Endothelial cell of umbilical vein (primary cell): ENCODE measurements at regions not wholly inside any gene's neighbourhood (a gene's known extent, or its start where the extent isn't known, plus 50 kb on each side); places are given as distances from the start of the nearest gene placed in this dataset.

Source experiments
- BruUV-seq: library from RNA; stranded (reverse); fragments of 400-500 nt; replicated peaks from 2 replicates; lab custom pipeline; 2021; lab: Mats Ljungman, UMichigan
- CTCF ChIA-PET: fragments of 300-600, 350-600 bp; sonication (Branson Sonifier 250); formaldehyde crosslinking; loops from one replicate; lab custom pipeline; 2021; ENCODE audit warnings: antibody characterized with exemption, inconsistent platforms; lab: Charles Lee
- POLR2A ChIA-PET: fragments of 300-600, 350-600 bp; sonication (Branson Sonifier 250); formaldehyde crosslinking; loops from one replicate; lab custom pipeline; 2021; ENCODE audit warnings: antibody characterized with exemption, inconsistent platforms; lab: Charles Lee
- DNase-seq: peaks from one replicate; pipeline ENCODE4 v3.0.0-alpha.2; 2011; ENCODE audit warnings: low read depth, low spot score
- FAIRE-seq: peaks from 2 replicates; lab custom pipeline; 2011; peaks lifted over from hg19 to GRCh38; lab: Jason Lieb, UNC
- H2AFZ ChIP-seq: 2 replicates; pipeline ENCODE4 v1.6.0; 2012; ENCODE audit warnings: low read depth, low read length, control low read depth, inconsistent platforms
- H3K27ac ChIP-seq: 2 replicates; pipeline ENCODE4 v1.5.1; 2011; ENCODE audit warnings: low read depth, mild to moderate bottlenecking, control low read depth, low read length, moderate library complexity; ENCODE audit not compliant: insufficient read depth
- H3K27me3 ChIP-seq, 2 experiments: 2 replicates each; pipeline versions ENCODE4 v1.6.0 to v1.6.1; 2011; ENCODE audit warnings: low read length in 2 of 2, mixed read lengths in 1 of 2; ENCODE audit not compliant: control insufficient read depth in 2 of 2, insufficient read depth in 2 of 2
- H3K36me3 ChIP-seq, 2 experiments: 2 replicates in 1 of 2; 3 replicates in 1 of 2; pipeline ENCODE4 v1.5.1; 2011; ENCODE audit warnings: low read length in 2 of 2, mild to moderate bottlenecking in 1 of 2, moderate library complexity in 1 of 2; ENCODE audit not compliant: control insufficient read depth in 2 of 2, insufficient read depth in 2 of 2; ENCODE audit errors: extremely low read depth in 1 of 2
- H3K4me1 ChIP-seq: 3 replicates; pipeline ENCODE4 v1.5.1; 2011; ENCODE audit warnings: mild to moderate bottlenecking, low read length; ENCODE audit not compliant: control insufficient read depth, insufficient read depth; ENCODE audit errors: extremely low read depth
- H3K4me2 ChIP-seq: 2 replicates; pipeline ENCODE4 v1.6.1; 2011; ENCODE audit warnings: low read length, control low read depth, mixed read lengths; ENCODE audit not compliant: insufficient read depth
- H3K4me3 ChIP-seq, 3 experiments: fragments of 200-600 bp in 1 of 3; sonication (generic), shearing (Covaris generic) in 1 of 3; replicated peaks in 1 of 3; 2 replicates each; pipeline ENCODE4 v1.5.1; 2011 to 2016; ENCODE audit warnings: control low read depth in 3 of 3, low read length in 3 of 3, mild to moderate bottlenecking in 2 of 3, inconsistent platforms in 1 of 3, low read depth in 1 of 3, moderate library complexity in 1 of 3; ENCODE audit not compliant: insufficient read depth in 1 of 3
- H3K79me2 ChIP-seq: 2 replicates; pipeline ENCODE4 v1.6.0; 2012; ENCODE audit warnings: low read length, inconsistent platforms; ENCODE audit not compliant: control insufficient read depth, insufficient read depth
- H3K9ac ChIP-seq: replicated peaks from 2 replicates; pipeline ENCODE3; 2011; ENCODE audit warnings: low read length, control low read depth; ENCODE audit not compliant: insufficient read depth; ENCODE audit errors: extremely low read depth
- H3K9me1 ChIP-seq: replicated peaks from 3 replicates; pipeline ENCODE4 v1.6.0; 2011; ENCODE audit warnings: mild to moderate bottlenecking, low read length; ENCODE audit not compliant: control insufficient read depth, insufficient read depth; ENCODE audit errors: extremely low read depth
- H3K9me3 ChIP-seq: replicated peaks from 2 replicates; pipeline ENCODE4 v1.5.1; 2012; ENCODE audit warnings: low read length, inconsistent platforms; ENCODE audit not compliant: control insufficient read depth, insufficient read depth
- H4K20me1 ChIP-seq: replicated peaks from 2 replicates; pipeline ENCODE3; 2011; ENCODE audit warnings: mild to moderate bottlenecking, low read length; ENCODE audit not compliant: control insufficient read depth, insufficient read depth; ENCODE audit errors: extremely low read depth
- CTCF ChIP-seq, 2 donors: IDR thresholded peaks; 1 replicate in 1 of 2; 2 replicates in 1 of 2; pipeline ENCODE4 v1.5.1; 2011; ENCODE audit warnings: low read length in 2 of 2, mild to moderate bottlenecking in 2 of 2, moderate library complexity in 2 of 2, control low read depth in 1 of 2, inconsistent platforms in 1 of 2, low read depth in 1 of 2; ENCODE audit not compliant: insufficient read depth in 1 of 2; ENCODE audit errors: extremely low read depth in 1 of 2
- EZH2 ChIP-seq: IDR thresholded peaks from 2 replicates; pipeline ENCODE4 v1.6.1; 2012; ENCODE audit warnings: borderline replicate concordance, low read depth, mild to moderate bottlenecking, moderate library complexity, low read length, inconsistent platforms; ENCODE audit not compliant: severe bottlenecking
- FOS ChIP-seq: IDR thresholded peaks from 2 replicates; pipeline ENCODE4 v1.6.1; 2011; ENCODE audit warnings: mild to moderate bottlenecking, low read length, moderate library complexity, borderline replicate concordance; ENCODE audit not compliant: insufficient read depth
- GATA2 ChIP-seq: IDR thresholded peaks from 2 replicates; pipeline ENCODE4 v1.7.0; 2011; ENCODE audit warnings: low read depth, mild to moderate bottlenecking, moderate library complexity, mixed read lengths, low read length; ENCODE audit not compliant: insufficient read length, insufficient read depth
- JUN ChIP-seq: IDR thresholded peaks from 2 replicates; pipeline ENCODE4 v1.6.1; 2011; ENCODE audit warnings: borderline replicate concordance, low read depth; ENCODE audit not compliant: insufficient read length, insufficient read depth
- MAX ChIP-seq: IDR thresholded peaks from 2 replicates; pipeline ENCODE4 v1.6.1; 2011; ENCODE audit not compliant: insufficient read depth, insufficient read length
- MYC ChIP-seq: IDR thresholded peaks from one replicate; pipeline ENCODE4 v1.6.1; 2011; ENCODE audit warnings: mild to moderate bottlenecking, low read depth, low read length
- POLR2A ChIP-seq: IDR thresholded peaks from 2 replicates; pipeline ENCODE4 v1.6.1; 2012; ENCODE audit warnings: low read depth, mild to moderate bottlenecking, control low read depth, low read length
- POLR2AphosphoS5 ChIP-seq: IDR thresholded peaks from 2 replicates; pipeline ENCODE4 v1.6.1; 2012; ENCODE audit warnings: low read depth, mild to moderate bottlenecking, control low read depth, low read length, moderate library complexity; ENCODE audit not compliant: insufficient read depth
- dilution Hi-C: fragments of 300-500 bp; cut with MboI; formaldehyde crosslinking; loops from one replicate; pipeline ENCODE4 v1.15.0; 2019; ENCODE audit warnings: low sequenced_read_pairs; ENCODE audit not compliant: extremely low pct_ligation_motif_present
- intact Hi-C: fragments of 100-400 bp; cut with micrococcal nuclease; formaldehyde crosslinking; loops from one replicate; pipeline ENCODE4 v1.10.0; 2022

- ChIA-PET POLR2A (no interaction called here), CTCF (no interaction called here)
- H4K20me1 ChIP-seq, result no peaks in the 10 kb centered on the region
- H3K27me3 ChIP-seq, result no peaks in the 10 kb centered on the region
- no peak overlapping the region for H2AFZ ChIP-seq
- FAIRE-seq (no peak), DNase-seq (no peak)
- H3K4me1 ChIP-seq, result no peaks in the 10 kb centered on the region
- H3K27ac ChIP-seq, result no peak overlapping the region
- dilution Hi-C loops, result no loop called here
- BruUV-seq, result no TSS peak
- H3K4me3 ChIP-seq, result no peak overlapping the region
- H3K9me3 ChIP-seq, result no peaks in the 10 kb centered on the region
- H3K9ac ChIP-seq, result no peak overlapping the region
- TF ChIP-seq POLR2A, result no peak
- no peak for TF ChIP-seq POLR2AphosphoS5
- no peak for TF ChIP-seq CTCF (IDR thresholded peaks at IDR 0.05; ENCODE audit: extremely low read depth in 1 of 2, insufficient read depth in 1 of 2, low read depth in 1 of 2, low read length in 2 of 2)
- TF ChIP-seq GATA2, result no peak
- TF ChIP-seq FOS, result no peak
- no peak for TF ChIP-seq MYC
- no peak for TF ChIP-seq EZH2
- TF ChIP-seq JUN, result no peak
- no peak for TF ChIP-seq MAX
- no peak overlapping the region for H3K4me2 ChIP-seq
- intact Hi-C loops, result no loop called here
- H3K79me2 ChIP-seq, result no peaks in the 10 kb centered on the region
- H3K36me3 ChIP-seq, result no peaks in the 10 kb centered on the region
- H3K9me1 ChIP-seq, result no peaks in the 10 kb centered on the region
Measured at GRCh38 chr13:68347220-68347619, 1117.1 kb upstream of the PCDH9 start.
